Gastrocnemius medialis (tissue), 4 donors: ENCODE measurements at regions not wholly inside any gene's neighbourhood (a gene's known extent, or its start where the extent isn't known, plus 50 kb on each side); places are given as distances from the start of the nearest gene placed in this dataset.

Experiments
- CTCF ChIP-seq, 5 experiments: fragments of 450-650 bp in 3 of 5; fragments of 200-600 bp in 2 of 5; sonication (generic) in 2 of 5; IDR thresholded peaks in 4 of 5; conservative IDR thresholded peaks in 1 of 5; 1 replicate in 4 of 5; 2 replicates in 1 of 5; pipeline ENCODE4 v1.5.1; 2016 to 2019; ENCODE audit warnings: antibody characterized with exemption in 5 of 5, mild to moderate bottlenecking in 3 of 5, moderate library complexity in 3 of 5
- POLR2A ChIP-seq, 2 donors: fragments of 450-650 bp; IDR thresholded peaks; one replicate each; pipeline ENCODE4 v1.6.1; 2017; ENCODE audit warnings: antibody characterized with exemption in 2 of 2, mild to moderate bottlenecking in 2 of 2, moderate library complexity in 2 of 2

DNA sequence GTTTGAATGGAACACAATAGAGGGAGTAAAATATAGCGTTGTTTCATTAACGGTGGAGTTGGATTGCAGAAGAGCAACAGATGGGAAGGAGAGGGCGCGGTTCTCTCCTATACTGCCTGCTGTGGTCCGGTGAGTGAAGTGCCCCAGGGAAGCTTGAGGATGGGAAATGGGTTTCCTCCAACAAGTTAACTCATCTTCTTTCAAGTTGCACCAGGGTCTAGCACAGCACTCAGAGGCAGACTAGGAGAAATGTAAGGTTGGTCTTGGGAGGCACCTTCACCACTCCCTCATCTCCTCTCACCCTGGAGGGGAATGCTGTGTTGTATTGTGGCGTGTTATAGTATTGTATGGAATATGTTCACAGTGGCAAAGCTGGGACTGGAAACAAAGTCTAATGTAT lies 96.9 kb upstream of the SLC24A3 start:
- TF ChIP-seq CTCF (IDR thresholded peaks at IDR 0.05 in 4 of 5, conservative IDR thresholded peaks at IDR 0.05 in 1 of 5) (no peak), POLR2A (IDR thresholded peaks at IDR 0.05) (no peak)
